Hepatic stellate cell (primary cell): ENCODE measurements at regions not wholly inside any gene's neighbourhood (a gene's known extent, or its start where the extent isn't known, plus 50 kb on each side); places are given as distances from the start of the nearest gene placed in this dataset.
A peak's percentile ranks its signal among the peaks of the same experiment; 100 is the strongest.

Source experiments
- DNase-seq: peaks from one replicate; pipeline ENCODE4 v3.0.0; 2011; ENCODE audit warnings: low spot score

- DNase-seq = no peak
These were observed 52.6 kb upstream of the OLFM4 start for GRCh38 chr13:52975969-52976368.

GRCh38 chr13:52975161-52975560 is 53.5 kb upstream of the OLFM4 start:
- DNase-seq = no peak

GRCh38 chr13:52974711-52975110 is 53.9 kb upstream of the OLFM4 start:
- no peak for DNase-seq

GRCh38 chr13:52969373-52969772 is 59.2 kb upstream of the OLFM4 start:
- no peak for DNase-seq

- peak; percentile 50 for DNase-seq
These were observed 60.4 kb upstream of the OLFM4 start for GRCh38 chr13:52968074-52968700.

GRCh38 chr13:52961987-52962386 is 66.6 kb upstream of the OLFM4 start:
- no peak for DNase-seq

GRCh38 chr13:52961256-52961910 is 67.2 kb upstream of the OLFM4 start:
- no peak for DNase-seq

- no peak for DNase-seq
These were observed 73.1 kb upstream of the OLFM4 start for GRCh38 chr13:52955472-52955874.

GRCh38 chr13:52954838-52955237 is 73.8 kb upstream of the OLFM4 start:
- DNase-seq = no peak

GRCh38 chr13:52950436-52950956 is 78.1 kb upstream of the OLFM4 start:
- no peak for DNase-seq

GRCh38 chr13:52949742-52950141 is 78.9 kb upstream of the OLFM4 start:
- no peak for DNase-seq

GRCh38 chr13:52949044-52949443 is 79.6 kb upstream of the OLFM4 start:
- DNase-seq = no peak

GRCh38 chr13:52947921-52948373 is 80.7 kb upstream of the OLFM4 start:
- DNase-seq = no peak

GRCh38 chr13:52945348-52945747 is 83.3 kb upstream of the OLFM4 start:
- no peak for DNase-seq

- DNase-seq = no peak
These were observed 83.9 kb upstream of the OLFM4 start for GRCh38 chr13:52944697-52945096.

- DNase-seq = no peak
These were observed 89.6 kb upstream of the PCDH8 start for GRCh38 chr13:52938065-52938464.

GRCh38 chr13:52936806-52937205 is 88.4 kb upstream of the PCDH8 start:
- DNase-seq = no peak

GRCh38 chr13:52934258-52934657 is 85.8 kb upstream of the PCDH8 start:
- no peak for DNase-seq

GRCh38 chr13:52933547-52934210 is 85.2 kb upstream of the PCDH8 start:
- no peak for DNase-seq

- DNase-seq = no peak
These were observed 84.7 kb upstream of the PCDH8 start for GRCh38 chr13:52933099-52933498.

- DNase-seq = no peak
These were observed 84.2 kb upstream of the PCDH8 start for GRCh38 chr13:52932649-52933048.

GRCh38 chr13:52931539-52932431 is 83.3 kb upstream of the PCDH8 start:
- DNase-seq = no peak
